ENCODE measurements at regions not wholly inside any gene's neighbourhood (a gene's known extent, or its start where the extent isn't known, plus 50 kb on each side); places are given as distances from the start of the nearest gene placed in this dataset.
A peak's percentile ranks its signal among the peaks of the same experiment; 100 is the strongest.

DNA sequence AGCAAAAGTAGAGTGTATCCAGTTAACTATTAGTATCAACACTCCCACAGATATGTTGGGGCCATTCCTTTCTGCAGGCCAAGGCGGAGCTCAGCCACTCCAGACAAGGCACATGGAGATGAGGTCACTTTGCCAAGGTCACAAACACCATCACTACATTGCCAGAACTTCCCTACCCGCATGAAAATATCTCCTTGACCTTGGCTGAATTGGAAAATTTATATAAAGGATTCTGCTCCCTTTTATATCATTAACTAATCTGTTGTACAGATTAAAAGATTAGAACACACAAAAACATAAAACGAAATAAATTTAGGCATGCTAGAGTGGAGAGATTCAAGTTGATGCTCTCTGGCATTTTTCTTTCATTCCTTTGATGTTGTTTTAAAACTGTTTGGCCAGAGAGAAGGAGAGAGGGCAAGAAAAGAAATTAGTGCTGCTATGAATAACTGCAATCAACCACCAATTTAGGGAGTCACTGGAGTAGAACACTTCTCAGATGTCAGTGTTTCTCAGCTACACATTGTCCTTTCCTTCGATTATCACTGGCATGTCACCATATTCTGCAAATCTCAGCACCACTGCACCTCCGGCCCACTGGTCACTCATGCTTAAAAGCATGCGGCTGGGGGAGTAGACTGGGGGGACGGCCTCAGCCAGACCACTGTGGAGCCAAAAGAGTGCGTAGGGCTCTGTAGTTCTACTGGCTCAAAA is 78.7 kb upstream of the ATP1B1 start:
- no peak overlapping the region for H3K27ac ChIP-seq (ENCODE audit: low read depth in 1 of 2, low read length in 2 of 2)
- H3K4me1 ChIP-seq (ENCODE audit: insufficient read depth, low read length) = no peaks in the 10 kb centered on the region
- no peaks in the 10 kb centered on the region for H3K4me1 Mint-ChIP-seq (ENCODE audit: low read depth)
- H3K27ac Mint-ChIP-seq = no peak overlapping the region
- H3K4me3 Mint-ChIP-seq = no peak overlapping the region
- no peaks in the 10 kb centered on the region for H3K9me3 Mint-ChIP-seq
- no peak for DNase-seq
- no peaks in the 10 kb centered on the region for H3K36me3 ChIP-seq (ENCODE audit: insufficient read depth, low read length)
- intact Hi-C loops (cut with DNase I, micrococcal nuclease) = no loop called here
- H3K27me3 ChIP-seq (ENCODE audit: control insufficient read depth in 1 of 2, insufficient read depth in 2 of 2, low read length in 2 of 2) = peaks cover 0 to 2% of the 10 kb centered on the region in 2 experiments
- H3K27me3 Mint-ChIP-seq = peaks cover 6% of the 10 kb centered on the region
- no peaks in the 10 kb centered on the region for H3K36me3 Mint-ChIP-seq (ENCODE audit: low read depth)
- H3K4me3 ChIP-seq (ENCODE audit: low read length) = no peak overlapping the region
- TF ChIP-seq, protein P1, sequence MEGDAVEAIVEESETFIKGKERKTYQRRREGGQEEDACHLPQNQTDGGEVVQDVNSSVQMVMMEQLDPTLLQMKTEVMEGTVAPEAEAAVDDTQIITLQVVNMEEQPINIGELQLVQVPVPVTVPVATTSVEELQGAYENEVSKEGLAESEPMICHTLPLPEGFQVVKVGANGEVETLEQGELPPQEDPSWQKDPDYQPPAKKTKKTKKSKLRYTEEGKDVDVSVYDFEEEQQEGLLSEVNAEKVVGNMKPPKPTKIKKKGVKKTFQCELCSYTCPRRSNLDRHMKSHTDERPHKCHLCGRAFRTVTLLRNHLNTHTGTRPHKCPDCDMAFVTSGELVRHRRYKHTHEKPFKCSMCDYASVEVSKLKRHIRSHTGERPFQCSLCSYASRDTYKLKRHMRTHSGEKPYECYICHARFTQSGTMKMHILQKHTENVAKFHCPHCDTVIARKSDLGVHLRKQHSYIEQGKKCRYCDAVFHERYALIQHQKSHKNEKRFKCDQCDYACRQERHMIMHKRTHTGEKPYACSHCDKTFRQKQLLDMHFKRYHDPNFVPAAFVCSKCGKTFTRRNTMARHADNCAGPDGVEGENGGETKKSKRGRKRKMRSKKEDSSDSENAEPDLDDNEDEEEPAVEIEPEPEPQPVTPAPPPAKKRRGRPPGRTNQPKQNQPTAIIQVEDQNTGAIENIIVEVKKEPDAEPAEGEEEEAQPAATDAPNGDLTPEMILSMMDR (IDR thresholded peaks at IDR 0.05) = no peak
- POLR2A ChIA-PET = no interaction called here
- ATAC-seq (ENCODE audit: poor library complexity) = no peak
- H3K9me3 ChIP-seq (ENCODE audit: control insufficient read depth in 1 of 2, insufficient read depth in 1 of 2, low read length in 2 of 2) = no peaks in the 10 kb centered on the region
- CTCF ChIA-PET = no interaction called here

DNA sequence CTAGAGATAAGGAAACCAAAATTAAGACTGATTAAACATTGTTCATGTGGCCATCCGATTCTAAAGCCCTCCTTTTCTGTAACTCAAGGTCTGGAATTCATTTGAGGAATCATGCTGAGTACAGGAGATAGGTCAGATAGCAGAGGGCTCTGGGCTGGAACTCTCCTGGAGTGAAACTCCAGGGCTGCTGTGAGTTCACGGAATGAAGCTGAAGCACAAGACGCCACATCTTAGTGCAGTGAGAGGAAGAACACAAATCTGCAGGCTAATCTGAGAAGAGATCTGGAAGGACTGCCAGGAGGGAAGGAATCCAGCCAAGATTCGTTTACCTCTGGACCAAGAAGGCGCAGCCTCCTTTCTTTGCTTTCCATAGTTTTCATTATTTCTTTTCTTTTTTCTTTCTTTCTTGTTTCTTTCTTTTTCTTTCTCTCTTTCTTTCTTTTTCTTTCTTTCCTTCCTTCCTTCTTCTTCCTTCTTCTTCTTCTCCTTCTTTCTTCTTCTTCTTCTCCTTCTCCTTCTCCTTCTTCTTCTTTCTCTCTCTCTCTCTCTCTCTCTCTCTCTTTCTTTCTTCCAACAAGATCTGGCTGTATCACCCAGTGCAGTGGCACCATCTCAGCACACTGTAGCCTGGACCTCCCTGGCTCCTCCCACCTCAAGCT is 74.8 kb upstream of the ATP1B1 start:
- no peak for ATAC-seq (ENCODE audit: poor library complexity)
- H3K4me1 ChIP-seq (ENCODE audit: insufficient read depth, low read length) = no peaks in the 10 kb centered on the region
- DNase-seq = no peak
- H3K27ac ChIP-seq (ENCODE audit: low read depth in 1 of 2, low read length in 2 of 2) = no peak overlapping the region
- Mint-ChIP-seq H3K27ac (no peak overlapping the region), H3K4me3 (no peak overlapping the region), H3K9me3 (peaks cover under 1% of the 10 kb centered on the region), H3K4me1 (ENCODE audit: low read depth) (no peaks in the 10 kb centered on the region), H3K27me3 (no peaks in the 10 kb centered on the region), H3K36me3 (ENCODE audit: low read depth) (no peaks in the 10 kb centered on the region)
- peaks cover 0 to 9% of the 10 kb centered on the region in 2 experiments for H3K9me3 ChIP-seq (ENCODE audit: control insufficient read depth in 1 of 2, insufficient read depth in 1 of 2, low read length in 2 of 2)
- no peaks in the 10 kb centered on the region for H3K36me3 ChIP-seq (ENCODE audit: insufficient read depth, low read length)
- H3K27me3 ChIP-seq (ENCODE audit: control insufficient read depth in 1 of 2, insufficient read depth in 2 of 2, low read length in 2 of 2) = peaks cover 0 to 2% of the 10 kb centered on the region in 2 experiments
- CTCF ChIA-PET = no interaction called here
- POLR2A ChIA-PET = interaction anchor here (0.8 kb wide), 1 partner anchor 8 kb away, joined by 4 read pairs; no protein-coding TSS in a partner anchor
- no peak overlapping the region for H3K4me3 ChIP-seq (ENCODE audit: low read length)
- TF ChIP-seq, protein P1 (IDR thresholded peaks at IDR 0.05) = no peak
- intact Hi-C loops (cut with DNase I, micrococcal nuclease) = no loop called here

DNA sequence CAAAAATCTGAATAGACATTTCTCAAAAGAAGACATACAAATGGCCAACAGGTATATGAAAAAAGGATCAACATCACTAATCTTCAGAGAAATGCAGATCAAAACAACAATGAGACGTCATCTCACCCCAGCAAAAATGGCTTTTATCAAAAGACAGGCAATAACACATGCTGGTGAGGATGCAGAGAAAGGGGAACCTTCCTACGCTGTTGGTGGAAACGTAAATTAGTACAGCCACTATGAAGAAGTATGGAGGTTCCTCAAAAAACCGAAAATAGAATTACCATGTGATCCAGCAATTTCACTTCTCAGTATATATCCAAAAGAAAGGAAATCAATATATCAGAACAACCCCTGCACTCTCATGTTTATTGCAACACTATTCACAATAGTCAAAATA is 65.1 kb upstream of the ATP1B1 start:
- Mint-ChIP-seq H3K4me3 (no peak overlapping the region), H3K9me3 (peaks cover 6% of the 10 kb centered on the region), H3K36me3 (ENCODE audit: low read depth) (no peaks in the 10 kb centered on the region), H3K4me1 (ENCODE audit: low read depth) (peaks cover 42% of the 10 kb centered on the region), H3K27me3 (no peaks in the 10 kb centered on the region), H3K27ac (no peak overlapping the region)
- TF ChIP-seq, protein P1 (IDR thresholded peaks at IDR 0.05) = no peak
- no peaks in the 10 kb centered on the region for H3K36me3 ChIP-seq (ENCODE audit: insufficient read depth, low read length)
- H3K27me3 ChIP-seq (ENCODE audit: control insufficient read depth in 1 of 2, insufficient read depth in 2 of 2, low read length in 2 of 2) = no peaks in the 10 kb centered on the region
- CTCF ChIA-PET = interaction anchor here (1.3 kb wide), 1 partner anchor 11 kb away, joined by 3 read pairs; no protein-coding TSS in a partner anchor
- H3K9me3 ChIP-seq (ENCODE audit: control insufficient read depth in 1 of 2, insufficient read depth in 1 of 2, low read length in 2 of 2) = peaks cover 0 to 7% of the 10 kb centered on the region in 2 experiments
- ATAC-seq (ENCODE audit: poor library complexity) (no peak), DNase-seq (peak in 3 of 14 experiments; percentile 20 to 33 (median 25))
- intact Hi-C loops (cut with DNase I, micrococcal nuclease) = no loop called here
- peaks cover 28% of the 10 kb centered on the region for H3K4me1 ChIP-seq (ENCODE audit: insufficient read depth, low read length)
- no peak overlapping the region for H3K4me3 ChIP-seq (ENCODE audit: low read length)
- no peak overlapping the region for H3K27ac ChIP-seq (ENCODE audit: low read depth in 1 of 2, low read length in 2 of 2)
- POLR2A ChIA-PET = no interaction called here
